Epithelial cell of esophagus (primary cell): ENCODE measurements at regions not wholly inside any gene's neighbourhood (a gene's known extent, or its start where the extent isn't known, plus 50 kb on each side); places are given as distances from the start of the nearest gene placed in this dataset.

Source experiments
- DNase-seq: peaks from one replicate; pipeline ENCODE4 v3.0.0; 2010; ENCODE audit warnings: low read depth
- H3K4me3 ChIP-seq: 2 replicates; pipeline ENCODE4 v1.5.1; 2011; ENCODE audit warnings: mild to moderate bottlenecking, low read length, control low read depth
- CTCF ChIP-seq: IDR thresholded peaks from 2 replicates; pipeline ENCODE4 v1.5.1; 2011; ENCODE audit warnings: low read depth, mild to moderate bottlenecking, low read length, control low read depth, inconsistent platforms; ENCODE audit not compliant: insufficient read depth; ENCODE audit errors: missing control alignments

- no peak overlapping the region for H3K4me3 ChIP-seq
- TF ChIP-seq CTCF: no peak
- no peak for DNase-seq
These were observed 495.8 kb downstream of the PSAT1 start for GRCh38 chr9:78792745-78793144.

GRCh38 chr9:78805771-78806170 is 508.8 kb downstream of the PSAT1 start:
- H3K4me3 ChIP-seq: no peak overlapping the region
- DNase-seq: no peak
- TF ChIP-seq CTCF: no peak

GRCh38 chr9:78806492-78807160 is 509.7 kb downstream of the PSAT1 start:
- TF ChIP-seq CTCF: no peak
- no peak overlapping the region for H3K4me3 ChIP-seq
- no peak for DNase-seq

- no peak for TF ChIP-seq CTCF
- no peak for DNase-seq
- H3K4me3 ChIP-seq: no peak overlapping the region
These were observed 510.4 kb downstream of the PSAT1 start for GRCh38 chr9:78807286-78807685.

GRCh38 chr9:78808048-78808447 is 511.1 kb downstream of the PSAT1 start:
- no peak for DNase-seq
- TF ChIP-seq CTCF: no peak
- no peak overlapping the region for H3K4me3 ChIP-seq

GRCh38 chr9:78811622-78812276 is 514.8 kb downstream of the PSAT1 start:
- DNase-seq: peak; percentile 41
- TF ChIP-seq CTCF: no peak
- H3K4me3 ChIP-seq: no peak overlapping the region

GRCh38 chr9:78812665-78813064 is 515.7 kb downstream of the PSAT1 start:
- no peak for TF ChIP-seq CTCF
- no peak for DNase-seq
- no peak overlapping the region for H3K4me3 ChIP-seq
